ENCODE measurements at regions not wholly inside any gene's neighbourhood (a gene's known extent, or its start where the extent isn't known, plus 50 kb on each side); places are given as distances from the start of the nearest gene placed in this dataset.

GRCh38 chr6:14763616-14764015 is 482.3 kb upstream of the JARID2 start:
- POLR2A ChIA-PET, result no interaction called here
- H3K36me3 ChIP-seq (ENCODE audit: control insufficient read depth in 2 of 2, insufficient read depth in 1 of 2, low read length in 2 of 2), result no peaks in the 10 kb centered on the region
- H3K9me3 ChIP-seq (ENCODE audit: control insufficient read depth, insufficient read depth, low read depth, low read length), result no peaks in the 10 kb centered on the region
- no peak overlapping the region; the same call in 1 of the 2 replicates for H3K27ac ChIP-seq (ENCODE audit: extremely low read depth, low read depth, low read length)
- CTCF ChIA-PET, result no interaction called here
- no peak overlapping the region for H3K4me3 ChIP-seq (ENCODE audit: low read depth, low read length)
- TF ChIP-seq HOXD13 (CRISPR knock-in tag; IDR thresholded peaks at IDR 0.05; ENCODE audit: borderline replicate concordance), result peak; percentile 32; the same call in 1 of the 2 replicates
- TF ChIP-seq ZNF48 (tag by site-specific recombination; IDR thresholded peaks at IDR 0.05), result no peak
- peaks cover 15% of the 10 kb centered on the region for H3K4me1 ChIP-seq (ENCODE audit: control insufficient read depth, insufficient read depth, low read length)

GRCh38 chr6:14765106-14765505 is 480.8 kb upstream of the JARID2 start:
- ChIA-PET CTCF (interaction anchor here (0.6 kb wide), 1 partner anchor 71 kb away, joined by 3 read pairs; no protein-coding TSS in a partner anchor), POLR2A (no interaction called here)
- Histone ChIP-seq H3K4me3 (ENCODE audit: low read depth, low read length) (no peak overlapping the region), H3K36me3 (ENCODE audit: control insufficient read depth in 2 of 2, insufficient read depth in 1 of 2, low read length in 2 of 2) (no peaks in the 10 kb centered on the region), H3K9me3 (ENCODE audit: control insufficient read depth, insufficient read depth, low read depth, low read length) (no peaks in the 10 kb centered on the region), H3K27ac (ENCODE audit: extremely low read depth, low read depth, low read length) (no peak overlapping the region), H3K4me1 (ENCODE audit: control insufficient read depth, insufficient read depth, low read length) (peaks cover 15% of the 10 kb centered on the region)
- TF ChIP-seq, protein P1, sequence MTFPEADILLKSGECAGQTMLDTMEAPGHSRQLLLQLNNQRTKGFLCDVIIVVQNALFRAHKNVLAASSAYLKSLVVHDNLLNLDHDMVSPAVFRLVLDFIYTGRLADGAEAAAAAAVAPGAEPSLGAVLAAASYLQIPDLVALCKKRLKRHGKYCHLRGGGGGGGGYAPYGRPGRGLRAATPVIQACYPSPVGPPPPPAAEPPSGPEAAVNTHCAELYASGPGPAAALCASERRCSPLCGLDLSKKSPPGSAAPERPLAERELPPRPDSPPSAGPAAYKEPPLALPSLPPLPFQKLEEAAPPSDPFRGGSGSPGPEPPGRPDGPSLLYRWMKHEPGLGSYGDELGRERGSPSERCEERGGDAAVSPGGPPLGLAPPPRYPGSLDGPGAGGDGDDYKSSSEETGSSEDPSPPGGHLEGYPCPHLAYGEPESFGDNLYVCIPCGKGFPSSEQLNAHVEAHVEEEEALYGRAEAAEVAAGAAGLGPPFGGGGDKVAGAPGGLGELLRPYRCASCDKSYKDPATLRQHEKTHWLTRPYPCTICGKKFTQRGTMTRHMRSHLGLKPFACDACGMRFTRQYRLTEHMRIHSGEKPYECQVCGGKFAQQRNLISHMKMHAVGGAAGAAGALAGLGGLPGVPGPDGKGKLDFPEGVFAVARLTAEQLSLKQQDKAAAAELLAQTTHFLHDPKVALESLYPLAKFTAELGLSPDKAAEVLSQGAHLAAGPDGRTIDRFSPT (tag by site-specific recombination; IDR thresholded peaks at IDR 0.05), result no peak
- TF ChIP-seq ZFHX2 (tag by site-specific recombination; conservative IDR thresholded peaks at IDR 0.05), result peak; percentile 60
- TF ChIP-seq ZNF624 (tag by site-specific recombination; IDR thresholded peaks at IDR 0.05), result no peak

DNA sequence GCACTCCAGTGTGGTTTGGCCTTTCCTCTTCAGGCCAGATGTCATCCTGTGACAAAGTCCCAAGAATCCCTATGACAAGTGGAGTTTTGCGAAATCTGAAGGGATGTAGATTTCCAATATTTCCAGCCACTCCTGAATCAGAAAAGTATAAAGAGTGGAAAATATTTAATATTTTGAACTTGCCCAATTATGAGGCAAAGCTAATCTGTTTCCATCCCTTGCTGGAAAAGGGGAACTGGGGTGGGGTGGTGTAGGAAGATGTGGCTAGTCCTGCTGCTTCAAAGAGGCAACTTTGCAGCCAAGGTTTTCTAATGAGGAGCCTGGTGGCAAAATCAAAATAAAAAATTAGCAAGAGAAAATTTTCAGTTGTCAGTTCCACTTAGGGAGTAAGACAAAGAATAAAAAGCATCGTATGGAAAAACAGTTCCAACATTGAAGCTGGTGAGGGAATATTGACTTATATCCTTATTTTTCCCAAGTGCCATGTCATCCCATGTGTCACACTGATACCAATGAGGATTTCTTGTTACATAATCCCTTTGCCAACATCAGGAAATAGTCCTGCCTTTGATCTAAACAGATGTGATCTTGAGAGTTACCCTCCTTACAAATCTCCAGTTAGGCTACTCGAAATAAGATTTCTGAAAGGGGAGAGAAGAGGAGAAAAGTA is 480.0 kb upstream of the JARID2 start:
- POLR2A ChIA-PET, result no interaction called here
- Histone ChIP-seq H3K4me3 (ENCODE audit: low read depth, low read length) (no peak overlapping the region), H3K36me3 (ENCODE audit: control insufficient read depth in 2 of 2, insufficient read depth in 1 of 2, low read length in 2 of 2) (no peaks in the 10 kb centered on the region), H3K4me1 (ENCODE audit: control insufficient read depth, insufficient read depth, low read length) (peaks cover 15% of the 10 kb centered on the region), H3K9me3 (ENCODE audit: control insufficient read depth, insufficient read depth, low read depth, low read length) (no peaks in the 10 kb centered on the region), H3K27ac (ENCODE audit: extremely low read depth, low read depth, low read length) (no peak overlapping the region)
- CTCF ChIA-PET, result interaction anchor here (0.6 kb wide), 1 partner anchor 72 kb away, joined by 3 read pairs; no protein-coding TSS in a partner anchor
- TF ChIP-seq AEBP2 (tag by site-specific recombination; IDR thresholded peaks at IDR 0.05; ENCODE audit: borderline replicate concordance), result no peak
- no peak for TF ChIP-seq ZNF157 (tag by site-specific recombination; IDR thresholded peaks at IDR 0.05)
- TF ChIP-seq MZF1 (tag by site-specific recombination; IDR thresholded peaks at IDR 0.05; ENCODE audit: borderline replicate concordance), result no peak
- TF ChIP-seq ZNF48 (tag by site-specific recombination; IDR thresholded peaks at IDR 0.05), result no peak
- TF ChIP-seq GLI2 (tag by site-specific recombination; IDR thresholded peaks at IDR 0.05; ENCODE audit: borderline replicate concordance, low read depth), result no peak
- no peak for TF ChIP-seq ZNF660 (tag by site-specific recombination; IDR thresholded peaks at IDR 0.05)
- no peak for TF ChIP-seq ZNF596 (tag by site-specific recombination; IDR thresholded peaks at IDR 0.05)
- TF ChIP-seq OSR2 (tag by site-specific recombination; IDR thresholded peaks at IDR 0.05), result no peak
- TF ChIP-seq ZBTB20 (tag by site-specific recombination; IDR thresholded peaks at IDR 0.05), result no peak
- no peak for TF ChIP-seq ZNF354C (tag by site-specific recombination; IDR thresholded peaks at IDR 0.05; ENCODE audit: borderline replicate concordance, low read depth)
- no peak for TF ChIP-seq ZNF350 (tag by site-specific recombination; IDR thresholded peaks at IDR 0.05)
- TF ChIP-seq ZNF423 (tag by site-specific recombination; IDR thresholded peaks at IDR 0.05), result no peak
- no peak for TF ChIP-seq BCL11B (tag by site-specific recombination; IDR thresholded peaks at IDR 0.05; ENCODE audit: low read depth)
- no peak for TF ChIP-seq HOXA7 (CRISPR knock-in tag; IDR thresholded peaks at IDR 0.05; ENCODE audit: borderline replicate concordance)
- no peak for TF ChIP-seq ZNF19 (tag by site-specific recombination; IDR thresholded peaks at IDR 0.05; ENCODE audit: low read depth)
- TF ChIP-seq, protein P2, sequence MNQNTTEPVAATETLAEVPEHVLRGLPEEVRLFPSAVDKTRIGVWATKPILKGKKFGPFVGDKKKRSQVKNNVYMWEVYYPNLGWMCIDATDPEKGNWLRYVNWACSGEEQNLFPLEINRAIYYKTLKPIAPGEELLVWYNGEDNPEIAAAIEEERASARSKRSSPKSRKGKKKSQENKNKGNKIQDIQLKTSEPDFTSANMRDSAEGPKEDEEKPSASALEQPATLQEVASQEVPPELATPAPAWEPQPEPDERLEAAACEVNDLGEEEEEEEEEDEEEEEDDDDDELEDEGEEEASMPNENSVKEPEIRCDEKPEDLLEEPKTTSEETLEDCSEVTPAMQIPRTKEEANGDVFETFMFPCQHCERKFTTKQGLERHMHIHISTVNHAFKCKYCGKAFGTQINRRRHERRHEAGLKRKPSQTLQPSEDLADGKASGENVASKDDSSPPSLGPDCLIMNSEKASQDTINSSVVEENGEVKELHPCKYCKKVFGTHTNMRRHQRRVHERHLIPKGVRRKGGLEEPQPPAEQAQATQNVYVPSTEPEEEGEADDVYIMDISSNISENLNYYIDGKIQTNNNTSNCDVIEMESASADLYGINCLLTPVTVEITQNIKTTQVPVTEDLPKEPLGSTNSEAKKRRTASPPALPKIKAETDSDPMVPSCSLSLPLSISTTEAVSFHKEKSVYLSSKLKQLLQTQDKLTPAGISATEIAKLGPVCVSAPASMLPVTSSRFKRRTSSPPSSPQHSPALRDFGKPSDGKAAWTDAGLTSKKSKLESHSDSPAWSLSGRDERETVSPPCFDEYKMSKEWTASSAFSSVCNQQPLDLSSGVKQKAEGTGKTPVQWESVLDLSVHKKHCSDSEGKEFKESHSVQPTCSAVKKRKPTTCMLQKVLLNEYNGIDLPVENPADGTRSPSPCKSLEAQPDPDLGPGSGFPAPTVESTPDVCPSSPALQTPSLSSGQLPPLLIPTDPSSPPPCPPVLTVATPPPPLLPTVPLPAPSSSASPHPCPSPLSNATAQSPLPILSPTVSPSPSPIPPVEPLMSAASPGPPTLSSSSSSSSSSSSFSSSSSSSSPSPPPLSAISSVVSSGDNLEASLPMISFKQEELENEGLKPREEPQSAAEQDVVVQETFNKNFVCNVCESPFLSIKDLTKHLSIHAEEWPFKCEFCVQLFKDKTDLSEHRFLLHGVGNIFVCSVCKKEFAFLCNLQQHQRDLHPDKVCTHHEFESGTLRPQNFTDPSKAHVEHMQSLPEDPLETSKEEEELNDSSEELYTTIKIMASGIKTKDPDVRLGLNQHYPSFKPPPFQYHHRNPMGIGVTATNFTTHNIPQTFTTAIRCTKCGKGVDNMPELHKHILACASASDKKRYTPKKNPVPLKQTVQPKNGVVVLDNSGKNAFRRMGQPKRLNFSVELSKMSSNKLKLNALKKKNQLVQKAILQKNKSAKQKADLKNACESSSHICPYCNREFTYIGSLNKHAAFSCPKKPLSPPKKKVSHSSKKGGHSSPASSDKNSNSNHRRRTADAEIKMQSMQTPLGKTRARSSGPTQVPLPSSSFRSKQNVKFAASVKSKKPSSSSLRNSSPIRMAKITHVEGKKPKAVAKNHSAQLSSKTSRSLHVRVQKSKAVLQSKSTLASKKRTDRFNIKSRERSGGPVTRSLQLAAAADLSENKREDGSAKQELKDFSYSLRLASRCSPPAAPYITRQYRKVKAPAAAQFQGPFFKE (tag by site-specific recombination; IDR thresholded peaks at IDR 0.05; ENCODE audit: borderline replicate concordance), result no peak
- no peak for TF ChIP-seq ZNF501 (tag by site-specific recombination; IDR thresholded peaks at IDR 0.05)
